GM12873 (cell line): ENCODE measurements at regions not wholly inside any gene's neighbourhood (a gene's known extent, or its start where the extent isn't known, plus 50 kb on each side); places are given as distances from the start of the nearest gene placed in this dataset.

Experiments used
- TF ChIP-seq, protein P1 (sequence below): IDR thresholded peaks from 2 replicates; pipeline ENCODE4 v1.5.1; 2012; ENCODE audit warnings: low read depth, mild to moderate bottlenecking, moderate library complexity, low read length, control low read depth; ENCODE audit not compliant: insufficient read depth; ENCODE audit errors: missing control alignments

DNA sequence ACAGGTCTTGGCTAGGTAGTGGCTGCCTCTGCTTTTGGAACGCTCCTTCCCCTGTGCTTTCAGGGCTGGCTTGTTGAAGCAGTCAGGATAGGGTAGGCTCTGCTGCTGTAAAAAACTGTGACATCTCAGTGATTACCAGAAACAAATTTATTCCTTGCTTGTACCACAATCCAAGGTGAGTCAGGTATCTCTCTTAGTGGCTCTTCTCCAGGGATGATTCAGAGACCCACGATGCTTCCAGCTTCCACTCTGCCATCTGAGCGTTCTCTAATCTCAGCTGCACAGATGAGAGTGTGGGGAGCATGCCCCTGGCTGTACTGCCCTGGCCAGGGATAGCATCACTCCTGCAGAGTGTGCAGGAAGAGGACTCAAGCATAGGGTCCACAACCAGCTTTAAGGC is 174.9 kb downstream of the VAPA start:
- TF ChIP-seq, protein P1, sequence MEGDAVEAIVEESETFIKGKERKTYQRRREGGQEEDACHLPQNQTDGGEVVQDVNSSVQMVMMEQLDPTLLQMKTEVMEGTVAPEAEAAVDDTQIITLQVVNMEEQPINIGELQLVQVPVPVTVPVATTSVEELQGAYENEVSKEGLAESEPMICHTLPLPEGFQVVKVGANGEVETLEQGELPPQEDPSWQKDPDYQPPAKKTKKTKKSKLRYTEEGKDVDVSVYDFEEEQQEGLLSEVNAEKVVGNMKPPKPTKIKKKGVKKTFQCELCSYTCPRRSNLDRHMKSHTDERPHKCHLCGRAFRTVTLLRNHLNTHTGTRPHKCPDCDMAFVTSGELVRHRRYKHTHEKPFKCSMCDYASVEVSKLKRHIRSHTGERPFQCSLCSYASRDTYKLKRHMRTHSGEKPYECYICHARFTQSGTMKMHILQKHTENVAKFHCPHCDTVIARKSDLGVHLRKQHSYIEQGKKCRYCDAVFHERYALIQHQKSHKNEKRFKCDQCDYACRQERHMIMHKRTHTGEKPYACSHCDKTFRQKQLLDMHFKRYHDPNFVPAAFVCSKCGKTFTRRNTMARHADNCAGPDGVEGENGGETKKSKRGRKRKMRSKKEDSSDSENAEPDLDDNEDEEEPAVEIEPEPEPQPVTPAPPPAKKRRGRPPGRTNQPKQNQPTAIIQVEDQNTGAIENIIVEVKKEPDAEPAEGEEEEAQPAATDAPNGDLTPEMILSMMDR = no peak

DNA sequence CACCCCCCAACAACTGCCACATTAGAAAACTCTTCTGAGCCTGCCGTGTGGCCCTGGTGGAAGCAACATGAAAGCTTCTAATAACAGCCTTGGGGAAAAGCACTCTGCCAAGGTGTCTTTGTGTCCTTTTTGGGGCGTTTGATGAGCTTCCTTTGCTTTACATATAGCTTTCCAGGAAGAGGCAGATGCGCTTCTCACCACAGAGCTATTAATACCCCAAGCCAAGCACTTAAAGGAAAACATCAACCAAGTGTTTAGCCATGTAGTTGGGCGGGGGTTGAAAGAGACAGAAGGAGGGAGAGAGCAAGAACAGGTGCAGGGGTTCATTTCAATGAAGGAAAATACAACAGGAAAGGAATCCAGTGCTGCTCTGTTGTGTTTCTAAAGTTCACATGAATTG is 176.1 kb downstream of the VAPA start:
- TF ChIP-seq, protein P1 = no peak

DNA sequence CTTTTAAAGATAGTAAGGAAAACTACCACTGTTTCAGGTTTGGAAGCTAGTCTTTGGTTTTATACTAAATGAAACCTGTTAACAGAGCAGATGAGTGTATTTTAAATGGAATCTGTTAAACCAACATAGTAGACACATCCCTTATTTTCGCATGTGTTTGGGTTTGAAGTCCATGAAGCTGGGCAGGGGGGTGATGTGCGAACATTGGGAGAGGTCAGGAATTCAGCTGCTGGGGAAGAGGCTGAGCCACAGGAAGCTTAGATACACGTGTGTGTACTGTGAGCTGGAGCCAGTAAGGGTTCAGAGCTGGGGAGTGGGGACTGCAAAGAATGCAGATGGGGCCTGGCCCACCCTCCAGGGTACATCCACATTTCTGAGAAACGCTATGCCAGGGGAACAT is 176.9 kb downstream of the VAPA start:
- TF ChIP-seq, protein P1 = no peak

DNA sequence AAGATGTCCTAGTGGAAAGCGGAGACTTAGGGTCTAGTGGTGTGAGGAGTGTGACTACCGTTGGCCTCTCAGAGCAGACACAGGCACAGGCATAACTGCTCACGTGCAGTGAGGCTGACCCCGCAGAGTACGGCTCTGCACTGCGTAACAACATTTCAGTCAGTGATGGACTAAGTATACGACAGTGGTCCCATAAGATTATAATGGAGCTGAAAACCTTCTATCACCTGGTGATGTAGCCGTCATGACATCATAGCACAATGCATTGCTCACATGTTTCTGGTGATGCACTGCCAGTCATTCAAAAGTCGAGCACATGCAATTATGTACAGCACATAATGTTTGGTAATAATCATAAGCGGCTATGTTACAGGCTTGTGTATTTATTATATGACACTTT is 179.6 kb downstream of the VAPA start:
- TF ChIP-seq, protein P1 = no peak

DNA sequence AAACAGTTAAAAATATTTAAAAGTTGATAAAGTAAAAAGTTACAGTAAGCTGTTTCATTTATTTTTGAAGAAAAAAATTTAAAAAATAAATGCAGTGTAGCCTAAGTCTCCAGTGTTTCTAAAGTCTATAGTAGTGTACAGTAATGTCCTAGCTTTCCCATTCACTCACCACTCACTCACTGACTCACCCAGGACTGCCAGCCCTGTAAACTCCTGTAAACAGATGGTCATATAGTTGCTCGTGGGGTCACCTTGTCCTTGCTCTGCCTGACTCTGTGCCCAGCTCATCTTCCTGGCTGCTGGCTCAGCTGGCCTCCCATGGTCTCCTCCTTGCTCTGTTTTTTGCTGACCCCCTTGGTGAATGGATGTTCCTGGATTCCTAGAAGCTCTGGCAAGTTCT is 180.3 kb downstream of the VAPA start:
- TF ChIP-seq, protein P1 = no peak

DNA sequence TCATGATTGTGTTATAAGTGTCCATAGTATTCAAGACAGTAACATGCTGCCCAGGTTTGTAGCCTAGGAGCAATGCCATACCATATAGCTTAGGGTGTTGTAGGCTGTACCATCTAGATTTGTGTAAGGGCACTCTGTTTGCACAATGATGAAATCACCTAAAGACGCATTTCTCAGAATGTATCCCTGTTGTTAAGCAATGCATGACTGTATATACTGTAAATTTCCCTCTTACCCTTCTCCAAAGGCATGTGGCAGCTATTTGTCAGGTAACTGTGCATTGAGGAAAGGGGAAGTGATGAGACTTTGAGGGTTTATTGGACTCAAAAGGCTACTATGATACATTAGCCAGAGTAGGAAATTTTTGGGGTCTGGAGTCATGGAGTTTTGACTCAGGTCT is 180.8 kb downstream of the VAPA start:
- TF ChIP-seq, protein P1 = no peak

DNA sequence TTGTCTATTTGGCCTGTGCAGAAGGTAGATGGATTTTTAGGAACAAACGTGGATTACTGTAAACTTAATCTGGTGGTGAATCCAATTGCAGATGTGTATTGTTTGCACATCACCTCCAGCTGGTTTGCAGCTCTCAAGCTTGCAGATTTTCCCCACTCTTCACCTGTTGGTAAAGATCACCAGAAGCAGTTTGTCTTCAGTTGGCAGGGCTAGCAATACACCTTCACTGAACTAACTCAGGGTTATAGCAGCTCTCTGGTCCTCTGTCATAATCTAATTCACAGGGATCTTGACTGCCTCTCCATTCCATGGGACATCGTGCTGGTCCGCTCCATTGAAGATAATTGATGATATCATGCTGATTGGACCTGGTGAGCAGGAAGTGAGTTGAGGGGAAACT is 181.5 kb downstream of the VAPA start:
- TF ChIP-seq, protein P1 = no peak
